ENCODE measurements at regions not wholly inside any gene's neighbourhood (a gene's known extent, or its start where the extent isn't known, plus 50 kb on each side); places are given as distances from the start of the nearest gene placed in this dataset.

- Histone ChIP-seq H2AFZ (ENCODE audit: low read length) (no peak overlapping the region), H3K4me2 (ENCODE audit: insufficient read depth, low read length) (no peak overlapping the region), H3K4me1 (ENCODE audit: insufficient read depth, low read length) (no peaks in the 10 kb centered on the region), H3K36me3 (ENCODE audit: insufficient read depth, low read length) (no peaks in the 10 kb centered on the region), H3K27me3 (ENCODE audit: insufficient read depth, low read length) (no peaks in the 10 kb centered on the region), H3K4me3 (ENCODE audit: insufficient read depth, low read length) (no peak overlapping the region), H4K20me1 (ENCODE audit: insufficient read depth, low read length) (no peaks in the 10 kb centered on the region), H3K9me3 (ENCODE audit: low read depth, low read length) (peaks cover 3% of the 10 kb centered on the region), H3K27ac (ENCODE audit: low read depth, low read length) (no peak overlapping the region), H3K79me2 (ENCODE audit: insufficient read depth, low read length) (no peaks in the 10 kb centered on the region)
- DNase-seq (ENCODE audit: insufficient read length, low spot score, missing footprints): no peak
- TF ChIP-seq CTCF (IDR thresholded peaks at IDR 0.05; ENCODE audit: extremely low read depth, low read depth, low read length): no peak
Measured at GRCh38 chr4:130146773-130147172, 1050.8 kb downstream of the C4orf33 start.

GRCh38 chr4:130147641-130148040 lies 1051.7 kb downstream of the C4orf33 start:
- H3K4me3 ChIP-seq (ENCODE audit: insufficient read depth, low read length): no peak overlapping the region
- no peaks in the 10 kb centered on the region for H3K36me3 ChIP-seq (ENCODE audit: insufficient read depth, low read length)
- no peak overlapping the region for H3K4me2 ChIP-seq (ENCODE audit: insufficient read depth, low read length)
- peaks cover 3% of the 10 kb centered on the region for H3K9me3 ChIP-seq (ENCODE audit: low read depth, low read length)
- H3K27ac ChIP-seq (ENCODE audit: low read depth, low read length): no peak overlapping the region
- no peak for DNase-seq (ENCODE audit: insufficient read length, low spot score, missing footprints)
- H3K79me2 ChIP-seq (ENCODE audit: insufficient read depth, low read length): no peaks in the 10 kb centered on the region
- no peaks in the 10 kb centered on the region for H3K27me3 ChIP-seq (ENCODE audit: insufficient read depth, low read length)
- no peaks in the 10 kb centered on the region for H4K20me1 ChIP-seq (ENCODE audit: insufficient read depth, low read length)
- no peaks in the 10 kb centered on the region for H3K4me1 ChIP-seq (ENCODE audit: insufficient read depth, low read length)
- TF ChIP-seq CTCF (IDR thresholded peaks at IDR 0.05; ENCODE audit: extremely low read depth, low read depth, low read length): no peak
- H2AFZ ChIP-seq (ENCODE audit: low read length): no peak overlapping the region

GRCh38 chr4:130154901-130155300 lies 1058.9 kb downstream of the C4orf33 start:
- no peak overlapping the region for H2AFZ ChIP-seq (ENCODE audit: low read length)
- no peak overlapping the region for H3K27ac ChIP-seq (ENCODE audit: low read depth, low read length)
- no peak for TF ChIP-seq CTCF (IDR thresholded peaks at IDR 0.05; ENCODE audit: extremely low read depth, low read depth, low read length)
- no peaks in the 10 kb centered on the region for H3K4me1 ChIP-seq (ENCODE audit: insufficient read depth, low read length)
- H3K36me3 ChIP-seq (ENCODE audit: insufficient read depth, low read length): no peaks in the 10 kb centered on the region
- no peak overlapping the region for H3K4me3 ChIP-seq (ENCODE audit: insufficient read depth, low read length)
- H4K20me1 ChIP-seq (ENCODE audit: insufficient read depth, low read length): no peaks in the 10 kb centered on the region
- H3K79me2 ChIP-seq (ENCODE audit: insufficient read depth, low read length): no peaks in the 10 kb centered on the region
- no peaks in the 10 kb centered on the region for H3K9me3 ChIP-seq (ENCODE audit: low read depth, low read length)
- no peak for DNase-seq (ENCODE audit: insufficient read length, low spot score, missing footprints)
- no peak overlapping the region for H3K4me2 ChIP-seq (ENCODE audit: insufficient read depth, low read length)
- H3K27me3 ChIP-seq (ENCODE audit: insufficient read depth, low read length): no peaks in the 10 kb centered on the region

- no peaks in the 10 kb centered on the region for H3K27me3 ChIP-seq (ENCODE audit: insufficient read depth, low read length)
- TF ChIP-seq CTCF (IDR thresholded peaks at IDR 0.05; ENCODE audit: extremely low read depth, low read depth, low read length): no peak
- no peak overlapping the region for H2AFZ ChIP-seq (ENCODE audit: low read length)
- H3K79me2 ChIP-seq (ENCODE audit: insufficient read depth, low read length): no peaks in the 10 kb centered on the region
- no peak overlapping the region for H3K27ac ChIP-seq (ENCODE audit: low read depth, low read length)
- no peaks in the 10 kb centered on the region for H3K4me1 ChIP-seq (ENCODE audit: insufficient read depth, low read length)
- no peak for DNase-seq (ENCODE audit: insufficient read length, low spot score, missing footprints)
- H4K20me1 ChIP-seq (ENCODE audit: insufficient read depth, low read length): no peaks in the 10 kb centered on the region
- no peaks in the 10 kb centered on the region for H3K9me3 ChIP-seq (ENCODE audit: low read depth, low read length)
- no peaks in the 10 kb centered on the region for H3K36me3 ChIP-seq (ENCODE audit: insufficient read depth, low read length)
- no peak overlapping the region for H3K4me2 ChIP-seq (ENCODE audit: insufficient read depth, low read length)
- H3K4me3 ChIP-seq (ENCODE audit: insufficient read depth, low read length): no peak overlapping the region
Measured at GRCh38 chr4:130163701-130164100, 1067.7 kb downstream of the C4orf33 start.
